ENCODE measurements at regions not wholly inside any gene's neighbourhood (a gene's known extent, or its start where the extent isn't known, plus 50 kb on each side); places are given as distances from the start of the nearest gene placed in this dataset.
"Not testable (repeated sequence)": the region's sequence is repeated elsewhere in the genome, so short reads cannot be mapped to it uniquely, and the experiment has no call there.

- Mint-ChIP-seq H3K36me3 (ENCODE audit: low read depth) (no peaks in the 10 kb centered on the region), H3K4me3 (no peak overlapping the region), H3K27ac (no peak overlapping the region), H3K27me3 (ENCODE audit: low read depth) (no peaks in the 10 kb centered on the region), H3K4me1 (no peaks in the 10 kb centered on the region), H3K9me3 (no peaks in the 10 kb centered on the region)
- TF ChIP-seq, protein P1, sequence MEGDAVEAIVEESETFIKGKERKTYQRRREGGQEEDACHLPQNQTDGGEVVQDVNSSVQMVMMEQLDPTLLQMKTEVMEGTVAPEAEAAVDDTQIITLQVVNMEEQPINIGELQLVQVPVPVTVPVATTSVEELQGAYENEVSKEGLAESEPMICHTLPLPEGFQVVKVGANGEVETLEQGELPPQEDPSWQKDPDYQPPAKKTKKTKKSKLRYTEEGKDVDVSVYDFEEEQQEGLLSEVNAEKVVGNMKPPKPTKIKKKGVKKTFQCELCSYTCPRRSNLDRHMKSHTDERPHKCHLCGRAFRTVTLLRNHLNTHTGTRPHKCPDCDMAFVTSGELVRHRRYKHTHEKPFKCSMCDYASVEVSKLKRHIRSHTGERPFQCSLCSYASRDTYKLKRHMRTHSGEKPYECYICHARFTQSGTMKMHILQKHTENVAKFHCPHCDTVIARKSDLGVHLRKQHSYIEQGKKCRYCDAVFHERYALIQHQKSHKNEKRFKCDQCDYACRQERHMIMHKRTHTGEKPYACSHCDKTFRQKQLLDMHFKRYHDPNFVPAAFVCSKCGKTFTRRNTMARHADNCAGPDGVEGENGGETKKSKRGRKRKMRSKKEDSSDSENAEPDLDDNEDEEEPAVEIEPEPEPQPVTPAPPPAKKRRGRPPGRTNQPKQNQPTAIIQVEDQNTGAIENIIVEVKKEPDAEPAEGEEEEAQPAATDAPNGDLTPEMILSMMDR (IDR thresholded peaks at IDR 0.05; ENCODE audit: unreplicated experiment in 3 of 3), result no peak
Measured at GRCh38 chr4:134862116-134862515, 660.5 kb upstream of the PABPC4L start.

GRCh38 chr4:134848681-134849080 is 647.1 kb upstream of the PABPC4L start:
- Mint-ChIP-seq H3K9me3 (peaks cover 3% of the 10 kb centered on the region), H3K27ac (no peak overlapping the region), H3K36me3 (ENCODE audit: low read depth) (no peaks in the 10 kb centered on the region), H3K4me1 (no peaks in the 10 kb centered on the region), H3K4me3 (no peak overlapping the region), H3K27me3 (ENCODE audit: low read depth) (no peaks in the 10 kb centered on the region)
- TF ChIP-seq, protein P1 (IDR thresholded peaks at IDR 0.05; ENCODE audit: unreplicated experiment in 3 of 3), result no peak

- H3K36me3 Mint-ChIP-seq (ENCODE audit: low read depth); H3K27ac Mint-ChIP-seq; H3K27me3 Mint-ChIP-seq (ENCODE audit: low read depth); H3K4me3 Mint-ChIP-seq; H3K4me1 Mint-ChIP-seq: not testable (repeated sequence)
- peaks cover 25% of the 10 kb centered on the region for H3K9me3 Mint-ChIP-seq
Measured at GRCh38 chr4:134830741-134831140, 629.2 kb upstream of the PABPC4L start.

DNA sequence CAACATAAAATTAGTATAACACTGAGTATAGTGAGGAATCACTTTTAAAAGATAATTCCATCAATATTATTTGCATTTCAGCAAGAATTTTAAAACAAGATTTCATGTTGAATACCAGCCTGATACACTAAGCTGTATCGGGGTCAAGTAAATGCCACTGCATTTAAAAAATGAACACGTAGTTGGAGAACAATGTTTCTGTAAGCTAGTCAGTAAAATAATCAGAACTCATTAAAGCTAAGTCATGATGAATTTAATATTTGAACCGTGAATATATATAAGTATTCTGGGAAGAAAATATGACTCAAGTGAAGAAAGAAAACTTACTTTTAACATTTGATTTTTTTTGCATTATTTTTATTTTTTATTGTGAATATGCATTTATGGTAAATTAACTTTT is 611.0 kb upstream of the PABPC4L start:
- H3K27ac Mint-ChIP-seq, result no peak overlapping the region
- H3K9me3 Mint-ChIP-seq, result peaks cover 10% of the 10 kb centered on the region
- TF ChIP-seq, protein P1 (IDR thresholded peaks at IDR 0.05; ENCODE audit: unreplicated experiment in 3 of 3), result no peak
- H3K4me3 Mint-ChIP-seq, result no peak overlapping the region
- H3K36me3 Mint-ChIP-seq (ENCODE audit: low read depth), result no peaks in the 10 kb centered on the region
- H3K4me1 Mint-ChIP-seq, result no peaks in the 10 kb centered on the region
- H3K27me3 Mint-ChIP-seq (ENCODE audit: low read depth), result no peaks in the 10 kb centered on the region

DNA sequence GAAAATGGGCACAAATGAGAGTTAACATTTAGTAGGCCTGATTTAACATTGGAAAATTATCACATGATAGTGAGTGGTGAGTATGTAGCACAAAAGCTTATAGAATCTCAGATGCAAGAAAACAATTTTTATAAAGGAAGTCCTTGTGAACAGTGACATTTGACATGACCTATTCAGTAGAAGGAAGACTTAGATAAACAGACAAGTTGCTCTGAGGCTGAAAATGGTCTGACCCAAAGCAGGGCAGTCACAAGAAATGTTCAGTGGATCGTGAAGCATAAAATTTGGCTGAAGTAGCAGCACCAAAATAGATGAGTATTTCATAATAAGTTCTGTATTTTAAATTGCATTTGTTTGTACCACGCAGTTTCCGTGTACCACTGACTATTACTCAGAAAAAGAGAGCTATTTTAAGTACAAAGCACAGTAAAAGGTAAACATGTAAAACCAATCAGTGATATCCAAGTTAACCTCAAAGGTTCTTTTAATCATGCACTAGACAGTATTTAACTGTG is 605.7 kb upstream of the PABPC4L start:
- no peaks in the 10 kb centered on the region for H3K27me3 Mint-ChIP-seq (ENCODE audit: low read depth)
- H3K36me3 Mint-ChIP-seq (ENCODE audit: low read depth), result no peaks in the 10 kb centered on the region
- H3K4me1 Mint-ChIP-seq, result no peaks in the 10 kb centered on the region
- no peak overlapping the region for H3K27ac Mint-ChIP-seq
- no peak overlapping the region for H3K4me3 Mint-ChIP-seq
- H3K9me3 Mint-ChIP-seq, result no peaks in the 10 kb centered on the region
- TF ChIP-seq, protein P1 (IDR thresholded peaks at IDR 0.05; ENCODE audit: unreplicated experiment in 3 of 3), result no peak

DNA sequence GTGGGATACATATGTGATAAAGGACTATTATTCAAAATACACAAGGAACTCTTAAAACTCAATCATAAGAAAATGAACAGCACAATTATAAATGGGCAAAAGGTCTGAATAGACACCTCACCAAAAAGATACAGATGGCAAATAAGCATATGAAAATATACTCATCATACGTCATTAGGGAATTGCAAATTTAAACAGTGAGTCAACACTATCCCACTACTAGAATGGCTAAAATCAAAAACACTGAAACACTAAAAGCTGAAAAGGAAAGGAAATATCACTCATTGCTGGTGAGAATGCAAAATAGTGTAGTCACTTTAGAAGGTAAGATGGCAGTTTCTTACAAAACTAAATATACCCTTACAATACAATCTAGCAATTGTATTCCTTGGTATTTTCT is 597.0 kb upstream of the PABPC4L start:
- Mint-ChIP-seq H3K27ac (no peak overlapping the region), H3K36me3 (ENCODE audit: low read depth) (no peaks in the 10 kb centered on the region), H3K4me1 (no peaks in the 10 kb centered on the region), H3K9me3 (peaks cover 16% of the 10 kb centered on the region), H3K27me3 (ENCODE audit: low read depth) (peaks cover 3% of the 10 kb centered on the region), H3K4me3 (no peak overlapping the region)
- TF ChIP-seq, protein P1 (IDR thresholded peaks at IDR 0.05; ENCODE audit: unreplicated experiment in 3 of 3), result no peak

Measured in nephron (organoid).